ENCODE measurements at regions not wholly inside any gene's neighbourhood (a gene's known extent, or its start where the extent isn't known, plus 50 kb on each side); places are given as distances from the start of the nearest gene placed in this dataset.

GRCh38 chr19:31504221-31504620, 155.0 kb upstream of the TSHZ3 start:
- no peak for TF ChIP-seq CTCF (IDR thresholded peaks at IDR 0.05; ENCODE audit: low read depth, low read length)
- no peak for TF ChIP-seq EZH2phosphoT487 (IDR thresholded peaks at IDR 0.05; ENCODE audit: low read depth)

Data from OCI-LY3 (cell line).